Astrocyte (in vitro differentiated cells and primary cell): ENCODE measurements at regions not wholly inside any gene's neighbourhood (a gene's known extent, or its start where the extent isn't known, plus 50 kb on each side); places are given as distances from the start of the nearest gene placed in this dataset.
"Not testable (repeated sequence)": the region's sequence is repeated elsewhere in the genome, so short reads cannot be mapped to it uniquely, and the experiment has no call there.

Source experiments
- DNase-seq: peaks from one replicate; pipeline ENCODE4 v3.0.0-alpha.2; 2010; ENCODE audit warnings: low read depth
- FAIRE-seq: peaks from 2 replicates; lab custom pipeline; 2011; peaks lifted over from hg19 to GRCh38; lab: Jason Lieb, UNC
- H2AFZ ChIP-seq: 2 replicates; pipeline ENCODE4 v1.6.0; 2012; ENCODE audit warnings: low read depth, low read length, inconsistent platforms
- H3K27ac ChIP-seq: 2 replicates; pipeline ENCODE4 v1.5.1; 2011; ENCODE audit warnings: low read depth, low read length, inconsistent platforms
- H3K27me3 ChIP-seq: 2 replicates; pipeline ENCODE4 v1.6.0; 2011; ENCODE audit warnings: low read length, inconsistent platforms; ENCODE audit not compliant: insufficient read depth
- H3K36me3 ChIP-seq: 2 replicates; pipeline ENCODE4 v1.5.1; 2011; ENCODE audit warnings: low read length, inconsistent platforms; ENCODE audit not compliant: insufficient read depth
- H3K4me1 ChIP-seq: 2 replicates; pipeline ENCODE4 v1.5.1; 2011; ENCODE audit warnings: low read length, inconsistent platforms; ENCODE audit not compliant: insufficient read depth
- H3K4me2 ChIP-seq: 2 replicates; pipeline ENCODE4 v1.6.0; 2012; ENCODE audit warnings: low read length, inconsistent platforms
- H3K4me3 ChIP-seq: 2 replicates; pipeline ENCODE4 v1.5.1; 2011; ENCODE audit warnings: low read depth, mild to moderate bottlenecking, low read length, inconsistent platforms; ENCODE audit not compliant: insufficient read depth
- H3K79me2 ChIP-seq: 2 replicates; pipeline ENCODE4 v1.6.0; 2012; ENCODE audit warnings: mild to moderate bottlenecking, low read length, inconsistent platforms; ENCODE audit not compliant: insufficient read depth
- H3K9ac ChIP-seq: 2 replicates; pipeline ENCODE4 v1.6.0; 2012; ENCODE audit warnings: mild to moderate bottlenecking, low read length, inconsistent platforms
- H3K9me3 ChIP-seq: 2 replicates; pipeline ENCODE4 v1.5.1; 2012; ENCODE audit warnings: low read depth, mild to moderate bottlenecking, low read length, inconsistent platforms; ENCODE audit not compliant: insufficient read depth
- H4K20me1 ChIP-seq: 2 replicates; pipeline ENCODE4 v1.6.0; 2012; ENCODE audit warnings: low read length, inconsistent platforms; ENCODE audit not compliant: insufficient read depth
- H3K27ac Mint-ChIP-seq: one replicate; pipeline ENCODE4 v1.8.0; 2021; ENCODE audit warnings: mild to moderate bottlenecking, mixed read lengths; ENCODE audit not compliant: unreplicated experiment
- H3K27me3 Mint-ChIP-seq: one replicate; pipeline ENCODE4 v1.8.0; 2021; ENCODE audit warnings: low read depth, mixed read lengths; ENCODE audit not compliant: unreplicated experiment
- H3K36me3 Mint-ChIP-seq: one replicate; pipeline ENCODE4 v1.8.0; 2021; ENCODE audit warnings: low read depth, mixed read lengths; ENCODE audit not compliant: unreplicated experiment
- H3K4me1 Mint-ChIP-seq: one replicate; pipeline ENCODE4 v1.8.0; 2021; ENCODE audit warnings: low read depth, mixed read lengths; ENCODE audit not compliant: unreplicated experiment
- H3K4me3 Mint-ChIP-seq: one replicate; pipeline ENCODE4 v1.8.0; 2021; ENCODE audit warnings: mild to moderate bottlenecking, moderate library complexity, mixed read lengths; ENCODE audit not compliant: unreplicated experiment
- H3K9me3 Mint-ChIP-seq: one replicate; pipeline ENCODE4 v1.8.0; 2021; ENCODE audit warnings: mild to moderate bottlenecking, mixed read lengths; ENCODE audit not compliant: unreplicated experiment
- EZH2 ChIP-seq: IDR thresholded peaks from 2 replicates; pipeline ENCODE4 v1.6.1; 2012; ENCODE audit warnings: mild to moderate bottlenecking, low read length, inconsistent platforms; ENCODE audit not compliant: insufficient read depth
- TF ChIP-seq, protein P1 (sequence below): IDR thresholded peaks from 2 replicates; pipeline ENCODE4 v1.5.1; 2011; ENCODE audit warnings: low read depth, mild to moderate bottlenecking, inconsistent platforms, low read length, moderate library complexity; ENCODE audit not compliant: insufficient read depth

DNA sequence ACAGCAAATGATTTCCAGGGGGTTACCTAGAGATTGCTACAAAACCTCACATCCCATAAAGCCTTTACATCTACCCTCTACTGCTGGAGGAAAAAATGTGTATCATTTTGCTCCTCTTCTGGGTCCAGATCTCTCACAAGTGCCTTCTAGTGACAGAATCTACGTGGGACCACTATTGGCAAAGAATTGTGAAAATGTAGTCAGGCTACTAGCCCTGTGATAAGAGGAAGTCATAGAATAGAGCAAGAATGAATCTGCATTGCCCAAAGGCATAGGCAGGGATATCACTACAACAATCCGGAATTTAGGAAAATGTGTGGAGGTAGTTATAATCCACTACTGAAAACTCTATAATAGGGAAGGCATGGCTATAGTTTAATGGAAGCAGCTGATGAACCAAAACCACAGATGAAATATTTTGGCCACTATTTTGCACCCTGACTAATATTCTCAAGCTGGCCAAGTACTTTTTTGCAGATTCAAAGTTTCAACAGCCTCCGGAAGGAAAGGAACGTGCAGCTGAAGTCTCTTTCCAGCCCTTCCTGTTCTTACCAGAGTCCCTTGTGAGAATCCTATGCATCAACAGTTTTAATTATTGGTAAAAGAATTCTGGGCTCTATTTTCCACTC is 176.8 kb downstream of the PHLDA1 start:
- no peak overlapping the region for H3K4me3 ChIP-seq
- Mint-ChIP-seq H3K36me3 (no peaks in the 10 kb centered on the region), H3K27me3 (no peaks in the 10 kb centered on the region), H3K4me3 (no peak overlapping the region), H3K4me1 (peaks cover 13% of the 10 kb centered on the region), H3K9me3 (no peaks in the 10 kb centered on the region), H3K27ac (no peak overlapping the region)
- H3K4me2 ChIP-seq: no peak overlapping the region
- peaks cover 6% of the 10 kb centered on the region for H3K4me1 ChIP-seq
- DNase-seq: peak; percentile 77
- no peaks in the 10 kb centered on the region for H4K20me1 ChIP-seq
- FAIRE-seq: peak; percentile 13
- H3K79me2 ChIP-seq: no peaks in the 10 kb centered on the region
- H3K36me3 ChIP-seq: no peaks in the 10 kb centered on the region
- TF ChIP-seq, protein P1, sequence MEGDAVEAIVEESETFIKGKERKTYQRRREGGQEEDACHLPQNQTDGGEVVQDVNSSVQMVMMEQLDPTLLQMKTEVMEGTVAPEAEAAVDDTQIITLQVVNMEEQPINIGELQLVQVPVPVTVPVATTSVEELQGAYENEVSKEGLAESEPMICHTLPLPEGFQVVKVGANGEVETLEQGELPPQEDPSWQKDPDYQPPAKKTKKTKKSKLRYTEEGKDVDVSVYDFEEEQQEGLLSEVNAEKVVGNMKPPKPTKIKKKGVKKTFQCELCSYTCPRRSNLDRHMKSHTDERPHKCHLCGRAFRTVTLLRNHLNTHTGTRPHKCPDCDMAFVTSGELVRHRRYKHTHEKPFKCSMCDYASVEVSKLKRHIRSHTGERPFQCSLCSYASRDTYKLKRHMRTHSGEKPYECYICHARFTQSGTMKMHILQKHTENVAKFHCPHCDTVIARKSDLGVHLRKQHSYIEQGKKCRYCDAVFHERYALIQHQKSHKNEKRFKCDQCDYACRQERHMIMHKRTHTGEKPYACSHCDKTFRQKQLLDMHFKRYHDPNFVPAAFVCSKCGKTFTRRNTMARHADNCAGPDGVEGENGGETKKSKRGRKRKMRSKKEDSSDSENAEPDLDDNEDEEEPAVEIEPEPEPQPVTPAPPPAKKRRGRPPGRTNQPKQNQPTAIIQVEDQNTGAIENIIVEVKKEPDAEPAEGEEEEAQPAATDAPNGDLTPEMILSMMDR: no peak
- no peak for TF ChIP-seq EZH2
- no peaks in the 10 kb centered on the region for H3K9me3 ChIP-seq
- H3K27me3 ChIP-seq: no peaks in the 10 kb centered on the region
- no peak overlapping the region for H2AFZ ChIP-seq
- H3K9ac ChIP-seq: no peak overlapping the region
- H3K27ac ChIP-seq: no peak overlapping the region

DNA sequence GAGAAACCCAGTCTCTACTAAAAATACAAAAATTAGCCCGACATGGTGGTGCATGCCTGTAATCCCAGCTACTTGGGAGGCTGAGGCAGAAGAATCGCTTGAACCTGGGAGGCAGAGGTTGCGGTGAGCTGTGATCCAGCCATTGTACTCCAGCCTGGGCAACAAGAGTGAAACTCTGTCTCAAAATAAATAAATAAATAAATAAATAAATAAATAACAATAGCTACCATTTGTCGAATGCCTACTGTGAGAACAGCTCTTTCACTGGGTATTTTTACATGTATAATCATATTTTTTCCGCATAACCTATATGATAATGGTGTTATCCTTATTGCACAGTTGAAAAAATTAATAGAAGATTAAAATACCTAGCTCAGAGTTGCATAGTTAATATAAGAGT is 177.4 kb downstream of the PHLDA1 start:
- H3K4me2 ChIP-seq, H3K36me3 Mint-ChIP-seq, H3K9ac ChIP-seq, H3K27me3 ChIP-seq, H3K9me3 ChIP-seq, H3K79me2 ChIP-seq, H3K36me3 ChIP-seq, H3K4me1 ChIP-seq, H2AFZ ChIP-seq, H4K20me1 ChIP-seq, H3K4me3 Mint-ChIP-seq, H3K4me3 ChIP-seq, H3K27ac ChIP-seq, FAIRE-seq, H3K27ac Mint-ChIP-seq, H3K27me3 Mint-ChIP-seq, DNase-seq, H3K9me3 Mint-ChIP-seq: not testable (repeated sequence)
- H3K4me1 Mint-ChIP-seq: peaks cover 13% of the 10 kb centered on the region

DNA sequence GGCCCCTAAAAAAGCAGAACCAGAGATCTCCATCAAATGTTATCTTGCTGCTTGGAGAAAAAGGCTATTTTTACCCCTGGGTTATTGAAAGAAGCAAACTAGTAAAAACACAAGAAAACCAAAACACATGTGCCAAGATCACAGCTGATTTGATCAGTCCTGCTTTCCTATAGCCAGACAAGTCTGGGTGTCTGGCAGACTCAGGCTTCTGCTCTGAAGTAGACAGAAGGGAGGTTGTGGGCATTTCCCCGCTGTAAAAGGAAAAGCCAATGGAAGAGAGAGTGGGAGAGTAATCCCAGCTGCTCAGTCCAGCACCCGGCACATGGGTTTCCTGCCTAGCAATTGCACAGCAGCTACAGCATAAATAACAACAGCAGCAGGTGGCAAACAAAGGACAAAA is 177.9 kb downstream of the PHLDA1 start:
- no peak overlapping the region for H3K4me3 Mint-ChIP-seq
- no peak for FAIRE-seq
- TF ChIP-seq EZH2: no peak
- TF ChIP-seq, protein P1: no peak
- no peaks in the 10 kb centered on the region for H3K27me3 ChIP-seq
- no peaks in the 10 kb centered on the region for H3K36me3 ChIP-seq
- no peak overlapping the region for H3K4me3 ChIP-seq
- no peak overlapping the region for H3K9ac ChIP-seq
- H3K4me2 ChIP-seq: no peak overlapping the region
- H3K27ac Mint-ChIP-seq: no peak overlapping the region
- no peaks in the 10 kb centered on the region for H3K79me2 ChIP-seq
- peaks cover 13% of the 10 kb centered on the region for H3K4me1 Mint-ChIP-seq
- H3K27me3 Mint-ChIP-seq: no peaks in the 10 kb centered on the region
- no peak overlapping the region for H3K27ac ChIP-seq
- H3K9me3 ChIP-seq: no peaks in the 10 kb centered on the region
- DNase-seq: no peak
- H3K4me1 ChIP-seq: peaks cover 6% of the 10 kb centered on the region
- no peaks in the 10 kb centered on the region for H3K36me3 Mint-ChIP-seq
- no peaks in the 10 kb centered on the region for H3K9me3 Mint-ChIP-seq
- H4K20me1 ChIP-seq: no peaks in the 10 kb centered on the region
- H2AFZ ChIP-seq: no peak overlapping the region
